GM12872 (cell line): ENCODE measurements at regions not wholly inside any gene's neighbourhood (a gene's known extent, or its start where the extent isn't known, plus 50 kb on each side); places are given as distances from the start of the nearest gene placed in this dataset.

Experiments used
- TF ChIP-seq, protein P1 (sequence below): IDR thresholded peaks from 3 replicates; pipeline ENCODE4 v1.5.1; 2011; ENCODE audit warnings: low read depth, mild to moderate bottlenecking, low read length, moderate library complexity; ENCODE audit not compliant: insufficient read depth

- TF ChIP-seq, protein P1, sequence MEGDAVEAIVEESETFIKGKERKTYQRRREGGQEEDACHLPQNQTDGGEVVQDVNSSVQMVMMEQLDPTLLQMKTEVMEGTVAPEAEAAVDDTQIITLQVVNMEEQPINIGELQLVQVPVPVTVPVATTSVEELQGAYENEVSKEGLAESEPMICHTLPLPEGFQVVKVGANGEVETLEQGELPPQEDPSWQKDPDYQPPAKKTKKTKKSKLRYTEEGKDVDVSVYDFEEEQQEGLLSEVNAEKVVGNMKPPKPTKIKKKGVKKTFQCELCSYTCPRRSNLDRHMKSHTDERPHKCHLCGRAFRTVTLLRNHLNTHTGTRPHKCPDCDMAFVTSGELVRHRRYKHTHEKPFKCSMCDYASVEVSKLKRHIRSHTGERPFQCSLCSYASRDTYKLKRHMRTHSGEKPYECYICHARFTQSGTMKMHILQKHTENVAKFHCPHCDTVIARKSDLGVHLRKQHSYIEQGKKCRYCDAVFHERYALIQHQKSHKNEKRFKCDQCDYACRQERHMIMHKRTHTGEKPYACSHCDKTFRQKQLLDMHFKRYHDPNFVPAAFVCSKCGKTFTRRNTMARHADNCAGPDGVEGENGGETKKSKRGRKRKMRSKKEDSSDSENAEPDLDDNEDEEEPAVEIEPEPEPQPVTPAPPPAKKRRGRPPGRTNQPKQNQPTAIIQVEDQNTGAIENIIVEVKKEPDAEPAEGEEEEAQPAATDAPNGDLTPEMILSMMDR, result no peak
These were observed 202.8 kb upstream of the HS6ST1 start for GRCh38 chr2:128521482-128521881.

GRCh38 chr2:128522829-128523228 is 204.2 kb upstream of the HS6ST1 start:
- TF ChIP-seq, protein P1, result no peak

DNA sequence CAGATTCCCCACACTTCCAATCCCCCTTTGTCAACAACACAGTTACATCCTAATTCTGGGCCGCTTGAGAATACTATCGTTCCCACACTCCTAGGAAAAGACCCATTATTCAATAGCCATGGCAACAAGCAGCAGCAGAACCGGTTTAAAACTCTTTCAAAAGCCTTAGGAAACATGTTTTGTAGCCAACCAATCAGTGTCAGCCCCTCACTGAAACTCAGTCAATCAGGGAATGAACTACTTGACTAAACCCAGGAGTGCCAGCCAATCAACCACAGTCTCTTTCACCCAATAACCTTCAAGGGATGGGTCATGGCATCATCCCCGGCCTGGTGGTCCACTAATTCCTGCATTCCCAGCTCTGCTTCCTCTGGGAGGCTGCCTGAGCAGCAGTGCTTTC is 204.8 kb upstream of the HS6ST1 start:
- TF ChIP-seq, protein P1, result no peak

GRCh38 chr2:128524183-128524582 is 205.5 kb upstream of the HS6ST1 start:
- TF ChIP-seq, protein P1, result no peak

DNA sequence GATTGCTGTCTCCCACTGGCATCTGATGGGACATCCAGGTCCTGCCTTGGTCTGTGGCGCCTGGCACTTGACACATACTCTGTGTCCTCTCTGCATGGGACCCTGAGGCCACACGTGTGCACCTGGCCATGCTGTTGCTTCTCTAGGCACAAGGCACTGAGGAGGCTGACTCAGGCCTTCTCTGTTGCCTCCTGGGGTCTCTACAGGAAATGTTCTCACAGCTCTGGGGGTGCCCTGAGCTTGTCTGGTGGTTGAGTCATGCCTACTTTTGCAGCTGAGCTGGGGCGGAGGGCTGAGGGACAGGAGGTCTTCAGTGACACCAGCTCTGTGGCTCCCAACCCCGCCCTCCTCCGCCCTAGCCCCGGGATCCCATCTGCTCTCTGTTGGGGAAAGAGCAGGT is 207.0 kb upstream of the HS6ST1 start:
- TF ChIP-seq, protein P1, result no peak

DNA sequence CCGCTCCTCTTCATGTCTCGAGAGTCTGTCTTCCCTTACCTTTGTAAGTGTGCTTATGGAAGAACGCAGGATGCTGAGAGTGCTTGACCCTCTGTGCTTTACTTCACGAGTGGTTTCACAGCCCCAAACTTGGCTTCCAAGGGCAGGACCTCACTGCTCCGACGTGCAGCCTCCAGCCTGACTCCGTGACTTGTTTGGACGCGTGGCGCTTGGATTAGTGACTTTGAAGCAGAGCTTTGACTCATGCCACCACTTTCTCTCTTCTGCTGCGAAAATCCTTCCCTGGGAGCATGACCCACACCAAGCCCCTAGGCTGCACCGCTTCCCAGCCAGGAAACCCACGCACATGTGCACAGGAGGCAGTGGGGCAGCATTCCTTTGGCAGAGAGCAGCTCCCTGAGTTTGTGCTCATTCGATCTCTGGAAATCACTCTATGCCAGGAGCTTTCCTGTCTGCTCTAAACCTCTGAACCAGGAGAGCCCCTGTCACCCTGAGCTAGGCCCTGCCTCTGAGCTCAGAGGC is 207.8 kb upstream of the HS6ST1 start:
- TF ChIP-seq, protein P1, result no peak

DNA sequence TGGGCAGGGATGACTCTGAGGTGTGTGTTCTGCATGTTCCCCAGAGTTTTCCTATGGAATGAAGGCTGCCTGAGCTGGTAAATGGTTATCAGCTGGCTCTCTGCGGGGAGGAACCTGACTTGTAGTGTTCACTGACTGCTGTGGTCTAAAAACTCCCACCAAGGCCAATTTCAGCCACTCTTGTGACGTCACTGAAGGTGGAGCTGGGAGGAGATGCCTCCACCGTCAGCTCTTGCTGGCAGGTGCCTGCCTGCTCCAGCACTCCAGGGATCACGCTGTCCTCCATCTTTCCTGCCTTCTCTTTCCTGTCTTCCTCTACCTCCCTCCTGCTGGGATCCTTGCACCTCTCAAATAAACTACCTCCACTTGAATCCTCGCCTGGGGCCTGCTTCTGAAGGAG is 209.5 kb upstream of the HS6ST1 start:
- TF ChIP-seq, protein P1, result no peak

DNA sequence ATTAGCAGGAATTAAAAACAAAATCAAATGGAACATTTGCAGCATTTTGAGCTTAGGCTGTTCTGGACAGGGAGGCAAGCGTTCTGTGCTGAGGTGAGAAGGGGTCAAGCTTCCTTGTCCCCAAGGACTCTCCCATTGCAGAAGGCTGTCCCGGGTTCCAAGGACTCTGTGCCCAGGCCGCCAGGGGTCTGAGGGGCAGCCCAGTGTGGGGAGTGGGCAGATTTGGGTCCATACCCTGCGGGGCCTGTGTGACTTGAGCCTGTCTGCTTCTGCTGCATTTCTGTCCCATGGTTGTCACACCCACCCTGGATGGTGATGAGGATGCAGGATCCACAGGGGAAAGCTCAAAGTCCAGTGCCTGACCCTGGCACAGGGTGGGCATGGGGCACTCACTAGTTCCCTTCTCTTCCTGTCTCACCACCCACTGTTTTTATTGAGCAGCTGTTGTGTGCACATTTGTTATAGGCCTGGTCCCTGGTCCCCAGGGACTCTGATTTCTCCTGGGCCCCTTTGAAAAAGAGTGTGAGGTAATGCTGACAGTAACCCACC is 211.4 kb upstream of the HS6ST1 start:
- TF ChIP-seq, protein P1, result no peak
